Hepatocyte (in vitro differentiated cells): ENCODE measurements at regions not wholly inside any gene's neighbourhood (a gene's known extent, or its start where the extent isn't known, plus 50 kb on each side); places are given as distances from the start of the nearest gene placed in this dataset.

Experiments
- DNase-seq: peaks from one replicate; pipeline ENCODE4 v3.0.0-alpha.2; 2016; ENCODE audit warnings: low spot score
- H2AFZ ChIP-seq: fragments of 200-600 bp; sonication (generic); 2 replicates; pipeline ENCODE4 v1.6.0; 2016; ENCODE audit warnings: antibody characterized with exemption, mild to moderate bottlenecking
- H3K27ac ChIP-seq: fragments of 200-600 bp; sonication (generic); 2 replicates; pipeline ENCODE4 v1.5.1; 2016; ENCODE audit warnings: mild to moderate bottlenecking
- H3K27me3 ChIP-seq: fragments of 200-600 bp; sonication (generic); 2 replicates; pipeline ENCODE4 v1.6.1; 2016
- H3K36me3 ChIP-seq: fragments of 200-600 bp; sonication (generic); replicated peaks from 2 replicates; pipeline ENCODE4 v1.5.1; 2016; ENCODE audit warnings: low read depth; ENCODE audit not compliant: insufficient read depth
- H3K4me1 ChIP-seq: fragments of 200-600 bp; sonication (generic); 2 replicates; pipeline ENCODE4 v1.5.1; 2016; ENCODE audit warnings: mild to moderate bottlenecking, moderate library complexity; ENCODE audit not compliant: insufficient read depth
- H3K4me2 ChIP-seq: fragments of 200-600 bp; sonication (generic); 2 replicates; pipeline ENCODE4 v1.6.0; 2016
- H3K4me3 ChIP-seq: fragments of 200-600 bp; sonication (generic); 2 replicates; pipeline ENCODE4 v1.5.1; 2016; ENCODE audit warnings: mild to moderate bottlenecking
- H3K79me2 ChIP-seq: fragments of 200-600 bp; sonication (generic); 2 replicates; pipeline ENCODE4 v1.6.0; 2017; ENCODE audit warnings: mild to moderate bottlenecking
- H3K9me2 ChIP-seq: fragments of 200-600 bp; sonication (generic); replicated peaks from 2 replicates; pipeline ENCODE4 v1.6.0; 2017; ENCODE audit warnings: mild to moderate bottlenecking; ENCODE audit not compliant: insufficient read depth
- H3K9me3 ChIP-seq: fragments of 200-600 bp; sonication (generic); 2 replicates; pipeline ENCODE4 v1.5.1; 2016; ENCODE audit warnings: low read depth, mild to moderate bottlenecking
- H4K20me1 ChIP-seq: fragments of 200-600 bp; sonication (generic); 2 replicates; pipeline ENCODE4 v1.6.0; 2016; ENCODE audit warnings: mild to moderate bottlenecking; ENCODE audit not compliant: insufficient read depth, poor library complexity, severe bottlenecking
- EZH2 ChIP-seq: fragments of 200-600 bp; sonication (generic); IDR thresholded peaks from 2 replicates; pipeline ENCODE4 v1.6.1; 2016; ENCODE audit warnings: antibody characterized with exemption, mild to moderate bottlenecking, borderline replicate concordance
- EZH2phosphoT487 ChIP-seq: fragments of 200-600 bp; sonication (generic); IDR thresholded peaks from one replicate; pipeline ENCODE4 v1.6.1; 2018; ENCODE audit warnings: antibody characterized with exemption, mild to moderate bottlenecking, low read depth, moderate library complexity; ENCODE audit not compliant: unreplicated experiment, severe bottlenecking
- WGBS: methylation state at CpG from one replicate; pipeline ENCODE4 v1.1.6; 2016; ENCODE audit warnings: low lambda C conversion rate; ENCODE audit errors: missing lambda C conversion rate; 5-methylcytosine and 5-hydroxymethylcytosine counted together
- TF ChIP-seq, protein P1 (sequence below): fragments of 200-600 bp; sonication (generic); IDR thresholded peaks from 2 replicates; pipeline ENCODE4 v1.5.1; 2016; ENCODE audit warnings: antibody characterized with exemption, mild to moderate bottlenecking; ENCODE audit not compliant: poor library complexity

DNA sequence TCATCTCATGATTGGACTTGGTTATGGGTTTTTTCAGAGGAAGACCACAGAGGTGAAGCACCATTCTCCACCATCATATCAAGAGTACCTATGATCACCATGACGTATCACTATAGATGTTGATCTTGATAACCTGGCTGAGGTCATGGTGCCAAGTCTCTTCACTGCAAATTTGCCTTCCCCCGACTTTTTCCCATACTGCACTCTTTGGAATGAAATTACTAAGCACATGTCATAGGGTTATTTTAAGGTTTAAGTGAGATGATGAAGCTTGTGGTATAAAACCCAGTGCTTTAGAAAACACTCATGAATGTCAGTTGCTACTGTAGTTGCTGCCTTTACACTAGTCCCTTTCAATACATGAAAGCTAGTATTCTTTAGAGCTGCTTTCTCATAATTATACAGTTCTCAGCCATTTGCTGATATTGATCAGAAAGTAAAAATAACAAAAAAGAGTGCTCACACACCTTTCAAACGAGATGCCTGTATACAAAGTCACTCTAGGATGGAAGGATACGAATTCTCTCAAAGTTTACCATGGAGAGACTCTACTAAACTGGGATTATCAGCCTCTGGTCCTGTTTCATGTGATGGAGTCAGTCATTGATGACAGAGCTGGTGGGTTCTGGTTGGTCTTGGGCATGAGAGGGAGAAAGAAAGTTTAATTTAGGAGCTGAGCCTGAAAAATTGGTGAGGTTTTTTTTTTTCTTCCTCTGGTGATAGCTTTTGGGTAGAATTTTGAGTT lies 228.1 kb downstream of the PRL start:
- no peak overlapping the region for H3K4me3 ChIP-seq
- H3K4me2 ChIP-seq, result no peak overlapping the region
- H3K27me3 ChIP-seq, result no peaks in the 10 kb centered on the region
- H3K79me2 ChIP-seq, result no peaks in the 10 kb centered on the region
- TF ChIP-seq EZH2 (no peak), EZH2phosphoT487 (no peak)
- TF ChIP-seq, protein P1, sequence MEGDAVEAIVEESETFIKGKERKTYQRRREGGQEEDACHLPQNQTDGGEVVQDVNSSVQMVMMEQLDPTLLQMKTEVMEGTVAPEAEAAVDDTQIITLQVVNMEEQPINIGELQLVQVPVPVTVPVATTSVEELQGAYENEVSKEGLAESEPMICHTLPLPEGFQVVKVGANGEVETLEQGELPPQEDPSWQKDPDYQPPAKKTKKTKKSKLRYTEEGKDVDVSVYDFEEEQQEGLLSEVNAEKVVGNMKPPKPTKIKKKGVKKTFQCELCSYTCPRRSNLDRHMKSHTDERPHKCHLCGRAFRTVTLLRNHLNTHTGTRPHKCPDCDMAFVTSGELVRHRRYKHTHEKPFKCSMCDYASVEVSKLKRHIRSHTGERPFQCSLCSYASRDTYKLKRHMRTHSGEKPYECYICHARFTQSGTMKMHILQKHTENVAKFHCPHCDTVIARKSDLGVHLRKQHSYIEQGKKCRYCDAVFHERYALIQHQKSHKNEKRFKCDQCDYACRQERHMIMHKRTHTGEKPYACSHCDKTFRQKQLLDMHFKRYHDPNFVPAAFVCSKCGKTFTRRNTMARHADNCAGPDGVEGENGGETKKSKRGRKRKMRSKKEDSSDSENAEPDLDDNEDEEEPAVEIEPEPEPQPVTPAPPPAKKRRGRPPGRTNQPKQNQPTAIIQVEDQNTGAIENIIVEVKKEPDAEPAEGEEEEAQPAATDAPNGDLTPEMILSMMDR, result no peak
- H4K20me1 ChIP-seq, result no peaks in the 10 kb centered on the region
- no peaks in the 10 kb centered on the region for H3K9me2 ChIP-seq
- no peak for DNase-seq
- 91% methylated on average over 4 of the region's 4 CpGs for WGBS
- H2AFZ ChIP-seq, result no peak overlapping the region
- H3K4me1 ChIP-seq, result peaks cover 25% of the 10 kb centered on the region
- no peaks in the 10 kb centered on the region for H3K36me3 ChIP-seq
- H3K27ac ChIP-seq, result peak overlapping the region; percentile 22
- H3K9me3 ChIP-seq, result no peaks in the 10 kb centered on the region

DNA sequence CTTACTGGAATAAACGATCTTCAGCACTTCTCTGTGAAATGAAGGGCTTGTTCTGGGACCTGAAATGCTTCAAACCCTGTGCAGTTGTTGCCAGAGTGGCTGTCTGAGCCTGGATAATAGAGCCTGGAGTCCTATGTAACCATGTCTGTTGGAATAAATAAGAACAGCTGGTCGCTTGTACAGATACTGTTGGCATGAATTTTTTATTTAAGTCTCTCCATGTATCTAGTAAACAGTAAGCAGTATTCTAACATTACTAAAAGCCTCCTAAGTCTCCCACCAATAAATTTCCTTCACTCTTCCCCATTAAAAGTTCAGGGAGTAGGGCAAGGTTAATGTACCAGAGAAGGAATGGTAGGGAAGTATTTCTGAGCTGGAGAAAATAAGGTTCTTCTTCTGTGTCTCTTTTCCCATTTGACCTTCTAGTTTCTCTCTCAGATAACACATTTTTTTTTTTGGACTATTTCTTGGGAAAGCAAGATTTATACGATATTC lies 227.5 kb downstream of the PRL start:
- H3K4me2 ChIP-seq, result no peak overlapping the region
- H3K9me2 ChIP-seq, result no peaks in the 10 kb centered on the region
- DNase-seq, result no peak
- no peaks in the 10 kb centered on the region for H4K20me1 ChIP-seq
- H3K27ac ChIP-seq, result peak overlapping the region; percentile 22
- no peaks in the 10 kb centered on the region for H3K9me3 ChIP-seq
- TF ChIP-seq, protein P1, result no peak
- TF ChIP-seq EZH2phosphoT487 (no peak), EZH2 (no peak)
- WGBS, result 70% methylated on average over 3 of the region's 3 CpGs
- H3K79me2 ChIP-seq, result no peaks in the 10 kb centered on the region
- no peak overlapping the region for H3K4me3 ChIP-seq
- peaks cover 29% of the 10 kb centered on the region for H3K4me1 ChIP-seq
- H3K27me3 ChIP-seq, result no peaks in the 10 kb centered on the region
- no peaks in the 10 kb centered on the region for H3K36me3 ChIP-seq
- H2AFZ ChIP-seq, result no peak overlapping the region

DNA sequence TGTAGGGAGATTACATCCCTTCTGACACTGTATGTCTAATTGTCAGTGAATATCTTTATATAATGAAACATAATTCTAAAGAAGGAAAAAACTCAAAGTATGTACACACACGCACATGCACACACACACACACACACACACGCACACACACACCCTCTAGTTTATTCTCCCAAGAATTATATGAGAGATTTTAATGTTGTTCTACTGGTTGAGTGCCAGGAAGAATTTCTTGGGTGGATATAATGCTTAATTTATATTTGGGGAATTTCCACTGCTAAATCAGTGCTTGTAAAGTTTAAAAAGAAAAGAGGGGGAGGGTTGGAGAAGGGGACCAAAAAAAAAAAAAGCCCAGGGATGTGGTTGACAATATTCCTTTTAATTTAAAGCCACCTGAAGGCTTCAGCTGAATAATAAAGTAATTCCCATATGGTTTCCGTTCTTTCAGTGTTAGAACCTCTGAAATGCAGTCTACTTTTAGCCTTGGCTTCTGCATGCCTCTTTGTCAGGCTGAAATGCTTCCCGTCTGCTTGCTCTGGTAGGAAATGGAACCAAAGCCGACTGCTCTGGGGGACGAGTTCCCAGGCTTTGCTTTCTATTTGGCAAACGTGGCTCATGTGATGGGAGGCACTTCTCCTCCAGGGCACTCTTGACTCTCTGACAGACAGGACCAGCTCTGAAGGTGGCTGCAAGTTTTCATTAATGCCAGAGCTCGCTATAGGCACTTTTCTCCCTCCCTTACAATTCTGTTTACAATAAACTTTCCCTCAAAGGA lies 225.4 kb downstream of the PRL start:
- Histone ChIP-seq H3K27me3 (no peaks in the 10 kb centered on the region), H3K4me3 (no peak overlapping the region), H3K36me3 (no peaks in the 10 kb centered on the region), H3K79me2 (no peaks in the 10 kb centered on the region), H2AFZ (peak overlapping the region; percentile 19), H3K4me1 (peaks cover 29% of the 10 kb centered on the region), H3K4me2 (peak overlapping the region; percentile 66), H3K9me2 (no peaks in the 10 kb centered on the region), H3K27ac (peak overlapping the region; percentile 72), H4K20me1 (no peaks in the 10 kb centered on the region), H3K9me3 (no peaks in the 10 kb centered on the region)
- peak; percentile 48 for DNase-seq
- 45% methylated on average over 8 of the region's 8 CpGs for WGBS
- TF ChIP-seq EZH2 (no peak), EZH2phosphoT487 (no peak)
- TF ChIP-seq, protein P1, result no peak
